Epithelial cell of proximal tubule (primary cell): ENCODE measurements at regions not wholly inside any gene's neighbourhood (a gene's known extent, or its start where the extent isn't known, plus 50 kb on each side); places are given as distances from the start of the nearest gene placed in this dataset.

ENCODE experiments used
- DNase-seq: peaks from one replicate; pipeline ENCODE4 v3.0.0-alpha.2; 2011; ENCODE audit warnings: low read depth
- H3K4me3 ChIP-seq: 2 replicates; pipeline ENCODE4 v1.5.1; 2011; ENCODE audit warnings: low read depth, mild to moderate bottlenecking, low read length
- TF ChIP-seq, protein P1 (sequence below): conservative IDR thresholded peaks from 2 replicates; pipeline ENCODE4 v1.5.1; 2012; ENCODE audit warnings: low read depth, mild to moderate bottlenecking, low read length

DNA sequence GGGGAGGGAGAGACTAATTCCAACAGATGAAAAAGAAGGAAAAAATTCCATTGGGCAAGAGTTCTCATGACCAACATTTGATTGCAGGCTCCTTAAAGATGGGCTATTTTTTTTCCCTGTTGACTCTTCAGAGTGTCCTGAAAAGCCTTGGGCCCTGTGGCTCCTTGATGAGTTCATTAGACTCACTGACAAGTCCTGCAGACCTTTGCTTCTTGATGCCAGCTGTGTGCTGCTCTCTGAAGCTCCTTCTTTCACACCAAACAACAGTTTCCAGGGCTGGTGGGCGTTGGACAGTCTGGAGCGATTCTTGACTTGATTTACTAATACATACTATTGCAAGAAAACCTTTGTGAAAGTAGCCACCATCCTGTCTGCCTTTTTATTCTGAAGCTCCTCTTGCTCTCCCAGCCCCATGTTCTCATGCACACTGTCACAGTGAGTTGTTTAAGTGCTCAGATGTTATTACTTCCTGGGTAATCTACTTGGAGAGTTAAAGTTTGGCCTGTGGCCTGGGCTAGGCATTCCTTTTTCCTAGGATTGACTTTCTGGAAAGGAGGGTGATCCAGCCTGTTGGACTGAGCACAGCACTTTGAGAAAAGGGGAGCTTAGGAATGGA is 250.3 kb downstream of the PTEN start:
- TF ChIP-seq, protein P1, sequence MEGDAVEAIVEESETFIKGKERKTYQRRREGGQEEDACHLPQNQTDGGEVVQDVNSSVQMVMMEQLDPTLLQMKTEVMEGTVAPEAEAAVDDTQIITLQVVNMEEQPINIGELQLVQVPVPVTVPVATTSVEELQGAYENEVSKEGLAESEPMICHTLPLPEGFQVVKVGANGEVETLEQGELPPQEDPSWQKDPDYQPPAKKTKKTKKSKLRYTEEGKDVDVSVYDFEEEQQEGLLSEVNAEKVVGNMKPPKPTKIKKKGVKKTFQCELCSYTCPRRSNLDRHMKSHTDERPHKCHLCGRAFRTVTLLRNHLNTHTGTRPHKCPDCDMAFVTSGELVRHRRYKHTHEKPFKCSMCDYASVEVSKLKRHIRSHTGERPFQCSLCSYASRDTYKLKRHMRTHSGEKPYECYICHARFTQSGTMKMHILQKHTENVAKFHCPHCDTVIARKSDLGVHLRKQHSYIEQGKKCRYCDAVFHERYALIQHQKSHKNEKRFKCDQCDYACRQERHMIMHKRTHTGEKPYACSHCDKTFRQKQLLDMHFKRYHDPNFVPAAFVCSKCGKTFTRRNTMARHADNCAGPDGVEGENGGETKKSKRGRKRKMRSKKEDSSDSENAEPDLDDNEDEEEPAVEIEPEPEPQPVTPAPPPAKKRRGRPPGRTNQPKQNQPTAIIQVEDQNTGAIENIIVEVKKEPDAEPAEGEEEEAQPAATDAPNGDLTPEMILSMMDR = no peak
- no peak for DNase-seq

GRCh38 chr10:88114368-88114767 is 250.9 kb downstream of the PTEN start:
- TF ChIP-seq, protein P1 = peak; percentile 70
- DNase-seq = no peak
- H3K4me3 ChIP-seq = no peak overlapping the region

More for the DNA sequence above, 250.3 kb downstream of the PTEN start:
- no peak overlapping the region for H3K4me3 ChIP-seq

- H3K4me3 ChIP-seq = no peak overlapping the region
- no peak for DNase-seq
- TF ChIP-seq, protein P1 = no peak
Measured at GRCh38 chr10:88115407-88115806, 252.0 kb downstream of the PTEN start.

DNA sequence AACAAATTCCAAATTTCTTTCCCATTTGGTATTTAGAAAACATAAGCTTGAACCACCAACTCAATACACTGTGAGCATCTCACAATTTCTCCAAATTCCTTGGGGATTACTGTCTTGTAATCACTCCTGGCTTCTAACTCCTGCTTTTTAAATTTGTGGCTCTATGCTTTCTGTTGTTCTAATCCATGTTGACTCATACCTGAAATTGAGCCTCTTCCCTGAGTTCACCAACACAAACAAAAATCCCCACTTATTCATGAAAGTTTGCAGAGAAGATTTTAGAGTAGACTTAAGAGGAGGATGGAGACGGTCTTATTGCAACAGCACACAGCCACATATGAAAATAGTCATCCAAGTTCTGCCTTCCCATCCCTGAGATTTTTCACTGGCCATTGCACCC is 252.5 kb downstream of the PTEN start:
- TF ChIP-seq, protein P1 = no peak
- DNase-seq = no peak
- H3K4me3 ChIP-seq = no peak overlapping the region

DNA sequence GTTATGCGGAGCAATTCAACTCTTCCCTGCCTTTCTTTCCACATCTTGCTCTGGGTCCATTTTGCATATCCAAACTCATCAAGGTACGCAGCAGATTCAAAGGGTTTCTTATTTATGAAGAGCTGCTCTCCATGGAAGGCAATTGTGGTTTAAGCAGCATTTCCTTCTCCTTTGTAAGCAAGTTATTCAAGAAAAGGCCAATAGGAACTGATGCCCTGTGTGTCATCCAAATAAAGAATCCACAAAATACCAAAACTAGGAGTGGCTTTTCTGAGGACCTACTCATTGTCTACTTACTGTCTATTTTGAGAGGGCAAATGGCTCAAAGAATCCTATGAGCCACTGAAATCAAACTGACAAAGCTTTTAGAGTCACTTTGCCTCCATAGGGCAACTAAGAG is 253.1 kb downstream of the PTEN start:
- H3K4me3 ChIP-seq = no peak overlapping the region
- TF ChIP-seq, protein P1 = no peak
- no peak for DNase-seq

- no peak for DNase-seq
- H3K4me3 ChIP-seq = no peak overlapping the region
- TF ChIP-seq, protein P1 = no peak
Measured at GRCh38 chr10:88116971-88117626, 253.7 kb downstream of the PTEN start.
